Right lobe of liver (tissue), 4 donors: ENCODE measurements at regions not wholly inside any gene's neighbourhood (a gene's known extent, or its start where the extent isn't known, plus 50 kb on each side); places are given as distances from the start of the nearest gene placed in this dataset.

Experiments used
- CTCF ChIP-seq, 4 donors: fragments of 200-600 bp in 3 of 4; fragments of 450-650 bp in 1 of 4; IDR thresholded peaks; one replicate each; pipeline versions ENCODE4 v1.5.1 to v1.8.0; 2016 to 2022; ENCODE audit warnings: antibody characterized with exemption in 4 of 4, mild to moderate bottlenecking in 2 of 4
- POLR2A ChIP-seq: fragments of 450-650 bp; IDR thresholded peaks from one replicate; pipeline ENCODE4 v1.6.1; 2017; ENCODE audit warnings: antibody characterized with exemption, mild to moderate bottlenecking
- donor health status: DM: no; HTN: no; CAD: no.
- donor health status: DM: no; HTN: no; CAD: no.
- donor health status: DM: no; HTN: yes; CAD: no.

GRCh38 chr13:74070513-74070912 lies 63.7 kb downstream of the KLF12 start:
- TF ChIP-seq POLR2A (no peak), CTCF (IDR thresholded peaks at IDR 0.05) (no peak)
